ENCODE measurements at regions not wholly inside any gene's neighbourhood (a gene's known extent, or its start where the extent isn't known, plus 50 kb on each side); places are given as distances from the start of the nearest gene placed in this dataset.

- H3K9ac ChIP-seq (ENCODE audit: low read depth in 2 of 2, low read length in 2 of 2), result no peak overlapping the region
- H3K4me1 ChIP-seq, result no peaks in the 10 kb centered on the region
- H3K9me3 ChIP-seq, result no peaks in the 10 kb centered on the region
- H3K4me3 ChIP-seq, result no peak overlapping the region
- H3K27ac ChIP-seq, result peak overlapping the region; percentile 58
- no peaks in the 10 kb centered on the region for H3K36me3 ChIP-seq
- H3K27me3 ChIP-seq, result no peaks in the 10 kb centered on the region
- intact Hi-C loops (cut with DNase I), result no loop called here
- TF ChIP-seq, protein P1, sequence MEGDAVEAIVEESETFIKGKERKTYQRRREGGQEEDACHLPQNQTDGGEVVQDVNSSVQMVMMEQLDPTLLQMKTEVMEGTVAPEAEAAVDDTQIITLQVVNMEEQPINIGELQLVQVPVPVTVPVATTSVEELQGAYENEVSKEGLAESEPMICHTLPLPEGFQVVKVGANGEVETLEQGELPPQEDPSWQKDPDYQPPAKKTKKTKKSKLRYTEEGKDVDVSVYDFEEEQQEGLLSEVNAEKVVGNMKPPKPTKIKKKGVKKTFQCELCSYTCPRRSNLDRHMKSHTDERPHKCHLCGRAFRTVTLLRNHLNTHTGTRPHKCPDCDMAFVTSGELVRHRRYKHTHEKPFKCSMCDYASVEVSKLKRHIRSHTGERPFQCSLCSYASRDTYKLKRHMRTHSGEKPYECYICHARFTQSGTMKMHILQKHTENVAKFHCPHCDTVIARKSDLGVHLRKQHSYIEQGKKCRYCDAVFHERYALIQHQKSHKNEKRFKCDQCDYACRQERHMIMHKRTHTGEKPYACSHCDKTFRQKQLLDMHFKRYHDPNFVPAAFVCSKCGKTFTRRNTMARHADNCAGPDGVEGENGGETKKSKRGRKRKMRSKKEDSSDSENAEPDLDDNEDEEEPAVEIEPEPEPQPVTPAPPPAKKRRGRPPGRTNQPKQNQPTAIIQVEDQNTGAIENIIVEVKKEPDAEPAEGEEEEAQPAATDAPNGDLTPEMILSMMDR (IDR thresholded peaks at IDR 0.05), result no peak
- peak; percentile 74 for DNase-seq
Observed at GRCh38 chr6:134502614-134503549, 185.0 kb upstream of the SGK1 start.

GRCh38 chr6:134495890-134496248, 178.0 kb upstream of the SGK1 start:
- intact Hi-C loops (cut with DNase I), result no loop called here
- no peak overlapping the region for H3K27ac ChIP-seq
- H3K9ac ChIP-seq (ENCODE audit: low read depth in 2 of 2, low read length in 2 of 2), result no peak overlapping the region
- H3K27me3 ChIP-seq, result no peaks in the 10 kb centered on the region
- no peak for DNase-seq
- H3K4me3 ChIP-seq, result no peak overlapping the region
- TF ChIP-seq, protein P1 (IDR thresholded peaks at IDR 0.05), result no peak
- H3K9me3 ChIP-seq, result no peaks in the 10 kb centered on the region
- no peaks in the 10 kb centered on the region for H3K4me1 ChIP-seq
- no peaks in the 10 kb centered on the region for H3K36me3 ChIP-seq

GRCh38 chr6:134495203-134495889, 177.4 kb upstream of the SGK1 start:
- H3K27ac ChIP-seq, result no peak overlapping the region
- no peak overlapping the region for H3K4me3 ChIP-seq
- no peaks in the 10 kb centered on the region for H3K36me3 ChIP-seq
- no peaks in the 10 kb centered on the region for H3K4me1 ChIP-seq
- DNase-seq, result no peak
- H3K9me3 ChIP-seq, result no peaks in the 10 kb centered on the region
- no peaks in the 10 kb centered on the region for H3K27me3 ChIP-seq
- H3K9ac ChIP-seq (ENCODE audit: low read depth in 2 of 2, low read length in 2 of 2), result no peak overlapping the region
- TF ChIP-seq, protein P1 (IDR thresholded peaks at IDR 0.05), result no peak
- intact Hi-C loops (cut with DNase I), result no loop called here

GRCh38 chr6:134493789-134494188, 175.9 kb upstream of the SGK1 start:
- no peak overlapping the region for H3K27ac ChIP-seq
- intact Hi-C loops (cut with DNase I), result no loop called here
- TF ChIP-seq, protein P1 (IDR thresholded peaks at IDR 0.05), result no peak

GRCh38 chr6:134491477-134491876, 173.6 kb upstream of the SGK1 start:
- Histone ChIP-seq H3K4me1 (no peaks in the 10 kb centered on the region), H3K9ac (ENCODE audit: low read depth in 2 of 2, low read length in 2 of 2) (no peak overlapping the region), H3K4me3 (no peak overlapping the region), H3K27me3 (no peaks in the 10 kb centered on the region), H3K36me3 (no peaks in the 10 kb centered on the region), H3K27ac (no peak overlapping the region), H3K9me3 (no peaks in the 10 kb centered on the region)
- intact Hi-C loops (cut with DNase I), result no loop called here
- DNase-seq, result no peak
- TF ChIP-seq, protein P1 (IDR thresholded peaks at IDR 0.05), result no peak

More at GRCh38 chr6:134493789-134494188, 175.9 kb upstream of the SGK1 start:
- no peak overlapping the region for H3K4me3 ChIP-seq
- H3K27me3 ChIP-seq, result no peaks in the 10 kb centered on the region
- H3K9me3 ChIP-seq, result no peaks in the 10 kb centered on the region
- no peak for DNase-seq
- no peak overlapping the region for H3K9ac ChIP-seq (ENCODE audit: low read depth in 2 of 2, low read length in 2 of 2)
- H3K4me1 ChIP-seq, result no peaks in the 10 kb centered on the region
- no peaks in the 10 kb centered on the region for H3K36me3 ChIP-seq

Measured in colonic mucosa (tissue), 4 donors.